GM12892 (cell line): ENCODE measurements at regions not wholly inside any gene's neighbourhood (a gene's known extent, or its start where the extent isn't known, plus 50 kb on each side); places are given as distances from the start of the nearest gene placed in this dataset.

ENCODE experiments used
- POLR2A ChIP-seq: IDR thresholded peaks from 2 replicates; pipeline ENCODE4 v1.6.1; 2011; ENCODE audit warnings: low read depth, low read length, control low read depth
- TAF1 ChIP-seq: IDR thresholded peaks from 2 replicates; pipeline ENCODE4 v1.6.1; 2011; ENCODE audit warnings: low read depth, mild to moderate bottlenecking, control low read depth, low read length, borderline replicate concordance

DNA sequence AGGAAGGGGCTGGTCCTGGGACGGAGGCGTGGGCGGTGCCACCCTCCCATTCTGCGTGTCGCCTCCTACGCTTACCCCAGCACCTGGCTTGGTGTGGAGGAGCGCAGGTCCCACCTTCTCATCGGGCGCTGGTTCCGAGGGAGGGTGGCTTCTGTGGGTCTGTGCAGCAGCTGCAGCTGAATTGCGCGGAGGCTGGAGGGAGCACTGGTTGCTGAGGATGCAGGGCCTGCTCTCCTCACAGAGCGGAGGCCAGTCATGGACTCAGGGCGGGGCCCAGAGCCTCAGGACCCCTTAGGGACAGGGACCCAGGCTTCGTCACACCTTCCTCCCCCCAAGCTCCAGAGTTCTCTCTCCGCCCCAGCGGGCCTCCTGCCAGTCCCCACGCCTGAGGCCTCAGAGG, 127.8 kb upstream of the MAP3K4 start:
- TF ChIP-seq POLR2A (no peak), TAF1 (no peak)
